ENCODE measurements at regions not wholly inside any gene's neighbourhood (a gene's known extent, or its start where the extent isn't known, plus 50 kb on each side); places are given as distances from the start of the nearest gene placed in this dataset.
"Not testable (repeated sequence)": the region's sequence is repeated elsewhere in the genome, so short reads cannot be mapped to it uniquely, and the experiment has no call there.

- no peak overlapping the region for H3K4me3 ChIP-seq (ENCODE audit: low read length)
- no peaks in the 10 kb centered on the region for H3K27me3 ChIP-seq (ENCODE audit: control insufficient read depth, insufficient read depth, low read length)
These were observed 170.2 kb upstream of the NR2F2 start for GRCh38 chr15:96160269-96160668.

GRCh38 chr15:96160800-96161199 is 169.7 kb upstream of the NR2F2 start:
- Histone ChIP-seq H3K36me3 (ENCODE audit: control insufficient read depth, insufficient read depth, low read length) (no peaks in the 10 kb centered on the region), H3K4me1 (ENCODE audit: control insufficient read depth, insufficient read depth, low read length) (no peaks in the 10 kb centered on the region), H3K4me3 (ENCODE audit: low read length) (no peak overlapping the region), H3K9me3 (ENCODE audit: control insufficient read depth, low read length) (no peaks in the 10 kb centered on the region), H3K9ac (ENCODE audit: low read length) (no peak overlapping the region), H3K27me3 (ENCODE audit: control insufficient read depth, insufficient read depth, low read length) (no peaks in the 10 kb centered on the region)

More at GRCh38 chr15:96160269-96160668, 170.2 kb upstream of the NR2F2 start:
- no peaks in the 10 kb centered on the region for H3K4me1 ChIP-seq (ENCODE audit: control insufficient read depth, insufficient read depth, low read length)
- H3K9me3 ChIP-seq (ENCODE audit: control insufficient read depth, low read length), result no peaks in the 10 kb centered on the region
- no peaks in the 10 kb centered on the region for H3K36me3 ChIP-seq (ENCODE audit: control insufficient read depth, insufficient read depth, low read length)
- no peak overlapping the region for H3K9ac ChIP-seq (ENCODE audit: low read length)

- Histone ChIP-seq H3K27me3 (ENCODE audit: control insufficient read depth, insufficient read depth, low read length) (no peaks in the 10 kb centered on the region), H3K9ac (ENCODE audit: low read length) (no peak overlapping the region), H3K4me1 (ENCODE audit: control insufficient read depth, insufficient read depth, low read length) (no peaks in the 10 kb centered on the region), H3K36me3 (ENCODE audit: control insufficient read depth, insufficient read depth, low read length) (no peaks in the 10 kb centered on the region), H3K9me3 (ENCODE audit: control insufficient read depth, low read length) (no peaks in the 10 kb centered on the region), H3K4me3 (ENCODE audit: low read length) (no peak overlapping the region)
These were observed 168.2 kb upstream of the NR2F2 start for GRCh38 chr15:96162322-96162721.

GRCh38 chr15:96165081-96165480 is 165.4 kb upstream of the NR2F2 start:
- no peak overlapping the region for H3K9ac ChIP-seq (ENCODE audit: low read length)

GRCh38 chr15:96165775-96166174 is 164.7 kb upstream of the NR2F2 start:
- Histone ChIP-seq H3K4me1 (ENCODE audit: control insufficient read depth, insufficient read depth, low read length) (peaks cover 2% of the 10 kb centered on the region), H3K4me3 (ENCODE audit: low read length) (no peak overlapping the region), H3K36me3 (ENCODE audit: control insufficient read depth, insufficient read depth, low read length) (no peaks in the 10 kb centered on the region), H3K9ac (ENCODE audit: low read length) (no peak overlapping the region), H3K9me3 (ENCODE audit: control insufficient read depth, low read length) (no peaks in the 10 kb centered on the region), H3K27me3 (ENCODE audit: control insufficient read depth, insufficient read depth, low read length) (no peaks in the 10 kb centered on the region)

More at GRCh38 chr15:96165081-96165480, 165.4 kb upstream of the NR2F2 start:
- no peak overlapping the region for H3K4me3 ChIP-seq (ENCODE audit: low read length)
- H3K36me3 ChIP-seq (ENCODE audit: control insufficient read depth, insufficient read depth, low read length), result no peaks in the 10 kb centered on the region
- no peaks in the 10 kb centered on the region for H3K9me3 ChIP-seq (ENCODE audit: control insufficient read depth, low read length)
- H3K4me1 ChIP-seq (ENCODE audit: control insufficient read depth, insufficient read depth, low read length), result no peaks in the 10 kb centered on the region
- no peaks in the 10 kb centered on the region for H3K27me3 ChIP-seq (ENCODE audit: control insufficient read depth, insufficient read depth, low read length)

GRCh38 chr15:96166223-96167200 is 164.0 kb upstream of the NR2F2 start:
- H3K27me3 ChIP-seq (ENCODE audit: control insufficient read depth, insufficient read depth, low read length), result no peaks in the 10 kb centered on the region
- no peaks in the 10 kb centered on the region for H3K9me3 ChIP-seq (ENCODE audit: control insufficient read depth, low read length)
- H3K9ac ChIP-seq (ENCODE audit: low read length), result no peak overlapping the region
- no peaks in the 10 kb centered on the region for H3K36me3 ChIP-seq (ENCODE audit: control insufficient read depth, insufficient read depth, low read length)
- H3K4me1 ChIP-seq (ENCODE audit: control insufficient read depth, insufficient read depth, low read length), result peaks cover 9% of the 10 kb centered on the region
- no peak overlapping the region for H3K4me3 ChIP-seq (ENCODE audit: low read length)

- not testable (repeated sequence) for H3K4me1 ChIP-seq (ENCODE audit: control insufficient read depth, insufficient read depth, low read length); H3K9ac ChIP-seq (ENCODE audit: low read length); H3K9me3 ChIP-seq (ENCODE audit: control insufficient read depth, low read length); H3K4me3 ChIP-seq (ENCODE audit: low read length); H3K36me3 ChIP-seq (ENCODE audit: control insufficient read depth, insufficient read depth, low read length); H3K27me3 ChIP-seq (ENCODE audit: control insufficient read depth, insufficient read depth, low read length)
These were observed 159.9 kb upstream of the NR2F2 start for GRCh38 chr15:96170616-96170978.

- Histone ChIP-seq H3K9me3 (ENCODE audit: control insufficient read depth, low read length) (no peaks in the 10 kb centered on the region), H3K4me1 (ENCODE audit: control insufficient read depth, insufficient read depth, low read length) (peaks cover 9% of the 10 kb centered on the region), H3K4me3 (ENCODE audit: low read length) (no peak overlapping the region), H3K9ac (ENCODE audit: low read length) (no peak overlapping the region), H3K27me3 (ENCODE audit: control insufficient read depth, insufficient read depth, low read length) (no peaks in the 10 kb centered on the region), H3K36me3 (ENCODE audit: control insufficient read depth, insufficient read depth, low read length) (no peaks in the 10 kb centered on the region)
These were observed 159.3 kb upstream of the NR2F2 start for GRCh38 chr15:96170979-96171739.

- no peak overlapping the region for H3K9ac ChIP-seq (ENCODE audit: low read length)
- no peak overlapping the region for H3K4me3 ChIP-seq (ENCODE audit: low read length)
- H3K27me3 ChIP-seq (ENCODE audit: control insufficient read depth, insufficient read depth, low read length), result no peaks in the 10 kb centered on the region
These were observed 158.6 kb upstream of the NR2F2 start for GRCh38 chr15:96171853-96172296.

GRCh38 chr15:96172417-96172816 is 158.1 kb upstream of the NR2F2 start:
- H3K4me1 ChIP-seq (ENCODE audit: control insufficient read depth, insufficient read depth, low read length), result peaks cover 9% of the 10 kb centered on the region
- H3K9ac ChIP-seq (ENCODE audit: low read length), result no peak overlapping the region
- H3K27me3 ChIP-seq (ENCODE audit: control insufficient read depth, insufficient read depth, low read length), result no peaks in the 10 kb centered on the region
- H3K36me3 ChIP-seq (ENCODE audit: control insufficient read depth, insufficient read depth, low read length), result no peaks in the 10 kb centered on the region
- no peaks in the 10 kb centered on the region for H3K9me3 ChIP-seq (ENCODE audit: control insufficient read depth, low read length)
- no peak overlapping the region for H3K4me3 ChIP-seq (ENCODE audit: low read length)

More at GRCh38 chr15:96171853-96172296, 158.6 kb upstream of the NR2F2 start:
- H3K9me3 ChIP-seq (ENCODE audit: control insufficient read depth, low read length), result no peaks in the 10 kb centered on the region
- H3K36me3 ChIP-seq (ENCODE audit: control insufficient read depth, insufficient read depth, low read length), result no peaks in the 10 kb centered on the region
- H3K4me1 ChIP-seq (ENCODE audit: control insufficient read depth, insufficient read depth, low read length), result peaks cover 9% of the 10 kb centered on the region

- Histone ChIP-seq H3K27me3 (ENCODE audit: control insufficient read depth, insufficient read depth, low read length) (no peaks in the 10 kb centered on the region), H3K4me1 (ENCODE audit: control insufficient read depth, insufficient read depth, low read length) (no peaks in the 10 kb centered on the region), H3K9me3 (ENCODE audit: control insufficient read depth, low read length) (no peaks in the 10 kb centered on the region), H3K36me3 (ENCODE audit: control insufficient read depth, insufficient read depth, low read length) (no peaks in the 10 kb centered on the region), H3K9ac (ENCODE audit: low read length) (no peak overlapping the region), H3K4me3 (ENCODE audit: low read length) (no peak overlapping the region)
These were observed 153.7 kb upstream of the NR2F2 start for GRCh38 chr15:96176831-96177230.

GRCh38 chr15:96177279-96177678 is 153.2 kb upstream of the NR2F2 start:
- Histone ChIP-seq H3K36me3 (ENCODE audit: control insufficient read depth, insufficient read depth, low read length) (no peaks in the 10 kb centered on the region), H3K9ac (ENCODE audit: low read length) (no peak overlapping the region), H3K4me3 (ENCODE audit: low read length) (no peak overlapping the region), H3K27me3 (ENCODE audit: control insufficient read depth, insufficient read depth, low read length) (no peaks in the 10 kb centered on the region), H3K4me1 (ENCODE audit: control insufficient read depth, insufficient read depth, low read length) (no peaks in the 10 kb centered on the region), H3K9me3 (ENCODE audit: control insufficient read depth, low read length) (no peaks in the 10 kb centered on the region)

Measured in mucosa of stomach (tissue), 1 donor.